Ascending aorta (tissue), 2 donors: ENCODE measurements at regions not wholly inside any gene's neighbourhood (a gene's known extent, or its start where the extent isn't known, plus 50 kb on each side); places are given as distances from the start of the nearest gene placed in this dataset.

Experiments used
- DNase-seq, 2 donors: peaks; one replicate each; pipeline ENCODE4 v3.0.0-alpha.2; 2019; ENCODE audit warnings: low spot score in 2 of 2
- H3K27ac ChIP-seq, 2 donors: fragments of 200-600 bp; sonication (generic); one replicate each; pipeline ENCODE4 v1.5.1; 2016 to 2017; ENCODE audit warnings: mild to moderate bottlenecking in 1 of 2
- H3K27me3 ChIP-seq: fragments of 200-600 bp; sonication (generic); one replicate; pipeline ENCODE4 v1.5.1; 2017
- H3K36me3 ChIP-seq, 2 donors: fragments of 200-600 bp; sonication (generic); one replicate each; pipeline ENCODE4 v1.5.1; 2016
- H3K4me1 ChIP-seq, 2 donors: fragments of 200-600 bp; sonication (generic); one replicate each; pipeline ENCODE4 v1.5.1; 2016 to 2017; ENCODE audit warnings: mild to moderate bottlenecking in 1 of 2
- H3K4me3 ChIP-seq, 2 donors: fragments of 200-600 bp; sonication (generic); one replicate each; pipeline ENCODE4 v1.5.1; 2016 to 2017; ENCODE audit warnings: mild to moderate bottlenecking in 1 of 2
- H3K9me3 ChIP-seq, 2 donors: fragments of 200-600 bp; sonication (generic); one replicate each; pipeline ENCODE4 v1.5.1; 2016
- intact Hi-C: fragments of 100-400 bp; cut with DNase I; formaldehyde crosslinking; loops from one replicate; pipeline ENCODE4 v1.15.1; 2023
- TF ChIP-seq, protein P1 (sequence below), 3 experiments: fragments of 200-600 bp in 2 of 3; fragments of 450-650 bp in 1 of 3; sonication (generic) in 2 of 3; IDR thresholded peaks; one replicate each; pipeline ENCODE4 v1.5.1; 2016 to 2019; ENCODE audit warnings: antibody characterized with exemption in 3 of 3, mild to moderate bottlenecking in 1 of 3, moderate library complexity in 1 of 3

DNA sequence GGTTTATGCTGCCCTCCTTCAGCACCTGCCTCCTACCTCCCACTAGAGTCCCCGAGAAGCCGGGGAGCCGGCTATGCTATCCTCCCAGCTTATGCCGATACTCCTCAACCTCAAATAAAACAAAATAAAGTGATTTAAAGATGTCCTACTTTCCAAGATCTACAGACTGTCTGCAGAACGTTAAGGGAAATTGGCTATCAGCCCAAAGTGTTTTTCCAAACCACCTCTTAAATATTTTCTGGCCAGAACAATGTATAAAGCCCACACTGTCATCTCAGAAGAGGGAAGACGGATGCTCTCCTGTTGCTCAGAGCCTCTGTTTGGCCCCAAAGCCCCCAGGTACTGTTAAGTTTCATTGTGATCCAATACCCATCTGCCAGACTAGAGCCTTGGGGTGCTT, 54.0 kb upstream of the MGMT start:
- no peak overlapping the region for H3K4me3 ChIP-seq
- H3K9me3 ChIP-seq = no peaks in the 10 kb centered on the region
- H3K27ac ChIP-seq = no peak overlapping the region
- DNase-seq = no peak
- no peaks in the 10 kb centered on the region for H3K27me3 ChIP-seq
- intact Hi-C loops = no loop called here
- H3K36me3 ChIP-seq = no peaks in the 10 kb centered on the region
- no peaks in the 10 kb centered on the region for H3K4me1 ChIP-seq
- TF ChIP-seq, protein P1, sequence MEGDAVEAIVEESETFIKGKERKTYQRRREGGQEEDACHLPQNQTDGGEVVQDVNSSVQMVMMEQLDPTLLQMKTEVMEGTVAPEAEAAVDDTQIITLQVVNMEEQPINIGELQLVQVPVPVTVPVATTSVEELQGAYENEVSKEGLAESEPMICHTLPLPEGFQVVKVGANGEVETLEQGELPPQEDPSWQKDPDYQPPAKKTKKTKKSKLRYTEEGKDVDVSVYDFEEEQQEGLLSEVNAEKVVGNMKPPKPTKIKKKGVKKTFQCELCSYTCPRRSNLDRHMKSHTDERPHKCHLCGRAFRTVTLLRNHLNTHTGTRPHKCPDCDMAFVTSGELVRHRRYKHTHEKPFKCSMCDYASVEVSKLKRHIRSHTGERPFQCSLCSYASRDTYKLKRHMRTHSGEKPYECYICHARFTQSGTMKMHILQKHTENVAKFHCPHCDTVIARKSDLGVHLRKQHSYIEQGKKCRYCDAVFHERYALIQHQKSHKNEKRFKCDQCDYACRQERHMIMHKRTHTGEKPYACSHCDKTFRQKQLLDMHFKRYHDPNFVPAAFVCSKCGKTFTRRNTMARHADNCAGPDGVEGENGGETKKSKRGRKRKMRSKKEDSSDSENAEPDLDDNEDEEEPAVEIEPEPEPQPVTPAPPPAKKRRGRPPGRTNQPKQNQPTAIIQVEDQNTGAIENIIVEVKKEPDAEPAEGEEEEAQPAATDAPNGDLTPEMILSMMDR (IDR thresholded peaks at IDR 0.05) = no peak

DNA sequence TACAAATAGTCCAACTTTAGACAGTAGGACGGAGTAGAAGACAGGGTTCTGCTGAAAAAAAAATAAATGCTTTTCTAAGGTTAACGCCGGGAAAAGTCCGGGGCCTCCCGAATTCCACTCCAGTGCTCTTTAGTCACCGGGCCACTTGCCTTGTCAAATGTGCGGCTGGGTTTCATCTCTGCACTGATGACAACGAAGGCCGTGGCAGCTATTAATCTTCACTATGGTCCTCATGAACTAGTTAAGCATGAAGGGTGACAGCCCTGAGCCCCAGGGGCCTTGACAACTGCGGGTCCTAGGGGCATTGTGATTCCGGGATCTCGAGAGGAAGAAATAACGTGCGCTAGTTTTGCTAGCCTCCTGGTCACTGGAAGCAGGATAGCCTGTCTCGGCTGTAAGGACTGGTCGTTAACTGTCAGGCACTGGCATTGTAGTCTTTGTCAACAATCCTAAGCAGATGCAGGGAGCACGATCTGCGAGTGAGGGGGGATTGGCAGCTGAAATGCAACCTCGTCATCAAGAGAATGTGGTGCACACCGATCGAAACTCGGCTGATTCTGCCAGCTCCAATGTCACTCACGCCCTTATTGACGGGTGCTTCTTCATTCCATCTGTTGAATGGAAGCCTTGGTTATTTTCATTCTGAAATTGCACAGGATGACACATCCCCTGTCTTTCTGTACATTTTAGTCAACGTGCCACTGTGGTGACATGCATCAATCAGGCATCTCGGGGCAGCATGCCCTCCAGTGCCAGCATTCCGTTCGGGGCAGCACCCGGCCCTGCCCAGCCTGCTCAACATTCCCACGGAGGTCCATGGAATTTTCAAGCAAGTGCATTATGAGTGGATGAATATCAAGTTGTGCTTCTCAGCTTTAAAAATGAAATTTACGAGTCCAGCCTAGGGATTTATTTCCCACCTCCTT, 51.6 kb upstream of the MGMT start:
- H3K9me3 ChIP-seq = no peaks in the 10 kb centered on the region
- no peaks in the 10 kb centered on the region for H3K4me1 ChIP-seq
- H3K4me3 ChIP-seq = no peak overlapping the region
- H3K27me3 ChIP-seq = no peaks in the 10 kb centered on the region
- H3K36me3 ChIP-seq = no peaks in the 10 kb centered on the region
- no peak for DNase-seq
- intact Hi-C loops = no loop called here
- TF ChIP-seq, protein P1 (IDR thresholded peaks at IDR 0.05) = no peak
- no peak overlapping the region for H3K27ac ChIP-seq

DNA sequence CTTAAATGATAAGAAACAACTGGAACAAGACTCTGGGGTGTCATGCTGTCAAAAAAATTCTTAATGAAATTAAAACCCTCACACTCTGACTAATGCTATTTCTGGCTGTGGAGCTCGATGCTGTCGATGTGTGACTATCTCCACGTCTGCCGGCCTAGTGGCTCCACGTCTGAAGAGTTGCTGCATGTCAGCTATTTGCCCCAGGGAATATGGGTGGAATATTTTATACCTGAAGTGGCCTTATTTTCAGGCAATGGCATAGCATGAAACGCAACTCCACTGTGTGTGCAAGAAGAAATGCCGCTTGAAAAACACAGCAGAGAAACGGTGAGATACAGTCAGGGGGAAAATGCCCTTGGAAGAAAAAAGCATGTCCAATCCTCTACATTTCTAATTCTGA, 50.9 kb upstream of the MGMT start:
- Histone ChIP-seq H3K36me3 (no peaks in the 10 kb centered on the region), H3K9me3 (no peaks in the 10 kb centered on the region), H3K27me3 (no peaks in the 10 kb centered on the region), H3K4me1 (no peaks in the 10 kb centered on the region), H3K27ac (no peak overlapping the region), H3K4me3 (no peak overlapping the region)
- TF ChIP-seq, protein P1 (IDR thresholded peaks at IDR 0.05) = no peak
- DNase-seq = no peak
- intact Hi-C loops = no loop called here

DNA sequence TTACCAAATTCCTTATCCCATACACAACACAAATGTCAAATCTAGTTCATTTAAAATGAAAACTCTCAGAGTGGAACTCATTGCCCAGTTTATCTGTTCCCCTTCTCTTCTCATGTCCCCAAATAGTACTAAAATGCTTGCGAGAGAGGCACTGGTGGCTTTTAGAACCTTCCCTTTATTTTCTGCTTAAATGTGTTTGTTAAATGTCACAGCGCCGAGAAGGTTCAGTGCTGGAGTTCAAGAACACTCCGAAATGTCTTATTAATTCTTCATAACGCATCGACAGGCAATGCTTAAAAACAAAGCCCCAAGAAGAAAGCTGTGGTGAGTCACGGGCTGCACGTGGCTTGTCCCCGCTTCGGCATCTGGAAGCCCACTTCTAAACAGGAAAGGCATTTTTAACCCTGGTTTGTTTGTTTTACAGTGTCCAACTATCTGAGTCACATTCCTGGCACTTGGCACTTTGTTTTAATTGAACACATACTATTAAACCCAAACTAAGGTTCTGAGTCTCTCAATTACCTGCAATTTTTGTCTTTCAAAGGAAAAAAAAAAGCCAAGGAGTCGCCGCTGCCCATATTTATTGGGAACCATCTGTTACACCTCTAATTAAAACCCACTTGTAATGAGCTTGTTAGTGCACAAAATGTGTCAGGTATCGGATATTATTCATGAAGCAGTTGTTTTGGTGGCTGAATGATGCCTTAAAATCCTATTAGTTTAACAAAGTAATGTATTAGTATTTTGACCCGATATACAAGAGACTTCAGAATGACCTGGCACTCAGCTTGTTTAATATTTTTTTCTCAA, 49.9 kb upstream of the MGMT start:
- no peaks in the 10 kb centered on the region for H3K4me1 ChIP-seq
- intact Hi-C loops = no loop called here
- no peak for DNase-seq
- H3K4me3 ChIP-seq = no peak overlapping the region
- H3K9me3 ChIP-seq = no peaks in the 10 kb centered on the region
- no peaks in the 10 kb centered on the region for H3K27me3 ChIP-seq
- TF ChIP-seq, protein P1 (IDR thresholded peaks at IDR 0.05) = no peak
- H3K36me3 ChIP-seq = no peaks in the 10 kb centered on the region
- H3K27ac ChIP-seq = no peak overlapping the region
